Left cardiac atrium (tissue), 4 donors: ENCODE measurements at regions not wholly inside any gene's neighbourhood (a gene's known extent, or its start where the extent isn't known, plus 50 kb on each side); places are given as distances from the start of the nearest gene placed in this dataset.

Experiments
- ATAC-seq, 2 donors: fragments of 200-7000 bp; cut with Tn5 transposase; one replicate each; pipeline ENCODE4 v1.9.1; 2020; ENCODE audit warnings: mild to moderate bottlenecking in 2 of 2, moderate library complexity in 2 of 2
- DNase-seq: peaks from one replicate; pipeline ENCODE4 v3.0.0-alpha.2; 2020
- intact Hi-C, 2 donors: fragments of 100-400 bp; cut with DNase I; formaldehyde crosslinking; loops; one replicate each; pipeline versions ENCODE4 v1.14.1 to v1.15.1; 2022 to 2023
- donor health status: DM: no; HTN: yes; CAD: no.
- donor health status: DM: no; HTN: yes; CAD: no; lungs with severe emphysema.
- donor health status: DM: yes; HTN: yes; CAD: no.
- donor health status: Dilated cardiomyopathy.

DNA sequence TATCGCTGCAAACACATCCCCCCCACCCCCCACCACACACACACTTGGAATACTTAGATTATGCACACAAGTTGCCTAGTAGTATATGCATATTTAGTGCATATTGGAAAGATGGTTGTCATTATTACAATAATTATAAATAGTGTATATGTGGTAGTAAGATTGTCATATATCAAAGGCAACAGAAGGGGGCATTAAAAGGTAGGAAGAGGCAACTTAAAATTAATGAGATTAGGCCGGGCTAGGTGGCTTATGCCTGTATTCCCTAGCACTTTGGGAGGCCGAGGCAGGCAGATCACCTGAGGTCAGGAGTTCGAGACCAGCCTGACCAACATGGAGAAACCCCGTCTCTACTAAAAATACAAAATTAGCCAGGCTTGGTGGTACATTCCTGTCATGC is 52.1 kb downstream of the GSC start:
- intact Hi-C loops, result no loop called here
- ATAC-seq (no peak), DNase-seq (no peak)

DNA sequence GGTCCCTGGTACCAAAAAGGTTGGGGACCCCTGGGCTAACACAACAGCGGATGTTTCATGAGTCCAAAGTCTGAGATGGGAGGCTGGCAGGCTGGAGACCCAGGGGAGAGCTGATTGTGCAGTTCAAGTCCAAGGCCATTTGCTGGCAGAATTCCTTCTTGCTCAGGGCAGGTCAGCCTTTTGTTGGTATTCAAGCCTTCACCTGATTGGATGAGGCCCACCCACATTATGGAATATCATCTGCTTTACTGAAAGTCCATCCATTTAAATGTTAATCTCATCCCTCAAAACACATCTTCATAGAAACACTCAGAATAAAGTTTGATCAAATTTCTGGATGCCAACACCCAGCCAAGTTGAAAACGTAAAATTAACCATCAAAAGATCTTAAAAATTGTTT is 52.9 kb downstream of the GSC start:
- no peak for ATAC-seq
- DNase-seq, result no peak
- intact Hi-C loops, result no loop called here

DNA sequence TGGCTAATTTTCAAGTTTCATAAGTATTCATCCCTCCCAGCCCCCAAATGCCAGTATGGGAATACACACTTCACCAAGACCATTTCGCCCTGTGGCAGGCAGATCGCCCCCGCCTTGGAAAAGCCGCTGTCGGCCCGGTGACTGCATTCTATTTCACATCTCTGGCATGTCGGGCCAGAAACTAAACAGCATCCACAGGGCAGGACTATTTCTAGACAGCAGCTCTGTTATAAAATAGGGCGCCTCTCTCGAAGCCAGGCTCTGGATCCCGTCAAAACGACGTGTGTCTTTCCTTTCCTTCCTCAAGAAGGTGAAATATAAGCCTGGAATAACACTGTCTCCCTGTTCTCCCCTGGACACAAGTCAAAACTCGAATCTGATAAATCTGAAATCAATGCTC is 56.8 kb downstream of the GSC start:
- DNase-seq, result no peak
- ATAC-seq, result no peak
- intact Hi-C loops, result no loop called here

DNA sequence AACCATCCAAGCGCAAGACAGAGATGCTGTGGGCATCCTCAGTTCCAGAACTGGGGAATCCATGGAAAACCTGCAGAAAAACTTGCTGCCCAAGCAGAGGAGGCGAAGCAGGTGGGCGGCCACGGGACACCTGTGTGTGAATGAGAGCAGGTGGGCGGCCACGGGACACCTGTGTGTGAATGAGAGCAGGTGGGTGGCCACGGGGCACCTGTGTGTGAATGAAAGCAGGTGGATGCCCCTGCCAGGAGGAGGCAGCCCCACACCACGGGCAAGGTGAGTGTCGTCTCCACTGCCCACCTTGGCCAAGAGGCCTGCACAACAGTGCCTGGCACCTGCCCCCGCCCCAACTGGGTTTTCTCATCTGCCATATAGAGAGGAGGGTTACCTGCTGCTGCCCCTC is 59.2 kb downstream of the GSC start:
- DNase-seq (no peak), ATAC-seq (no peak)
- intact Hi-C loops, result no loop called here

DNA sequence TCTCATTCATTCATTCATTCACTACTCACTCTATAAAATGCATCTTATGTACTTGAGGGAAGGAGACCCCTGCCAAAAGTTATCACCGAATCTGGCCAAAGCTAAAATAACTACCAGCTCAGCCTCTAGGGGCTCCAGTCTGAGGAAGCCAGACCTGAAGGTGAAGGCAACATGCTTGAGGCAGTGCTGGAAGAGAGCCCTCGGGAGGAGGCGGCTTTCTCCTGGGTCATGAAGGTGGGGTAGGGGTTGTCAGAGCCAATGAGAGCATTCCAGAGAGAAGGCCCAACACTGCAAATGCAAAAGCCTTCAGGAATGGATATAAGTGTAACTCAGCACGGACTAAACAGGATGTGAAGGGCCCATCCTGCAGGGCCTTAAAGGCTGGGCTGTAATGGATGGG is 62.4 kb downstream of the GSC start:
- ATAC-seq (no peak), DNase-seq (no peak)
- intact Hi-C loops, result no loop called here

DNA sequence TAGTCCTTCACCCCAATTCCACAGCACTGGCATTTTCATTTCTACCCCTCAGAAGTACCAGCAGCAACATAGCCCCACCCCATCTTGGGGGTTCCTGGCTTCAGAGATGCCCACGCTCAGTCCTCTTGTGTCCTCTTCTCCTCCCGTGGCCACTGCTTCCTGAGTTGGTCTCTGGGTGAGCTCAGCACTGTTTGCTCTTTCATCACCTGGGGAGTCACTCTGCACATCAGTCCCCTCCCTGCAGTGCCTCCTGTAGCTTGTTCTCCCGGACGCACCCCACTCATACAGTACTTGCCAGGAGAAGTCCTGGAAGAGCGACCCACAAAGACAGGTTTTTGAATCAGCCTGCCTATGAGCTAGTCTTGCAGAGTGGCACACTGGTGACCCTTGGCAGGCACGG is 63.8 kb downstream of the GSC start:
- no peak for DNase-seq
- ATAC-seq, result no peak
- intact Hi-C loops, result no loop called here

DNA sequence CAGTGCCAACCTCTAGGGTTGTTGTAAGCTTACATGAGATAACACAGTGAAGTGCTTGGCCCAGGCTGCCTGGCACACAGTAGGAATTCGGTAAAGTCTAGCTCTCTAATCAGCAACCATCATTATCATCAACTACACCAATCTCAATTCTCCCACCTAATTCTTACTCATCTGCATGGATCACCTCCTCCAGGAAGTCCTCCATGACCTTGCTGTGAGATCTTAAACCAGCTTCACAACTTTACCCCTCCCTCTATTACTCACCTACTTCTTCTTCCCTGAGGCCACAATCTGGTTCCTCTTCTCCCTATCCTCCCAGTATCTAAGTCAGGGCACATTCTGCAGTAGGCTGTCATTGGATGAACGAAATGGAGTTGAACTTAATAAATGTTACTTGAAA is 67.3 kb downstream of the GSC start:
- DNase-seq (no peak), ATAC-seq (no peak)
- intact Hi-C loops, result no loop called here

DNA sequence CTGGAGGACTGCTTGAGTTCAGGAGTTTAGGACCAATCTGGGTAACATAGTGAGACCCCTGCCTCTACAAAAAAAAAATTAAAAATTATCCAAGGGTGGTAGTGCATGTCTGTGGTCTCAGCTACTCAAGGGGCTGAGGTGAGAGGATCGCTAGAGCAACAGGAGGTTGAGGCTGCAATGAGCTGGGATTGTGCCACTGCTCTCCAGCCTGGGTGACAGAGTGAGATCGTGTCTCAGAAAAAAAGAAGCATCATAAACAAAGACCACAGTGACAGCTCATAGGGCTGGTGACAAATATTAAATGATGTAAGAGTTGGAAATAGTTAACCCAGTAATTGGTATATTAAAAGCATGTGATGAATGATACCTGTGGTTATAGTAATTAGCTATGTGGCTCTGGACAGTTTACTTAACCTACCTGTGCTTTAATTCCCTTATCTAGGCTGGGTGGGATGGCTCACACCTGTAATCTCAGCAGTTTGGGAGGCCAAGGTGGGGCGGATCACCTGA is 68.0 kb downstream of the GSC start:
- DNase-seq (no peak), ATAC-seq (no peak)
- intact Hi-C loops, result no loop called here

DNA sequence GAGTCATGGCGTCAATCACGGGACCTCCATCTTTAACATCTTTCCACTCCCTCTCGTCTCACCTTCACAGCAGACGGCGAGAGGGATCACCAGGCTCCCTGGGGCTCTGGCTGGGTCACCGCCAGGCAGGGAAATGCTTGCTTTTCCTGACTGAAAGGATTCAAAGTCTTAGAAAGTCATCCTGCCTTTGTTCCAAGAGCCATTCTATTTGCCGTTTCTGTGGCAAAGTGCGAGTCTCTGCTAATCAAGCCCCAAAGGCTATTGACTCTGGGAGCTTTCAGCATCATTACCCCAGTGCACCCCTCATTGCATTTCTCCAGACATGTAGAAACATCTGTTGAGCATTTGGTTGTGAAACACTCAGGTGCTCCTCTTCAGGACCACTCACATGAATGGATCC is 69.6 kb downstream of the GSC start:
- intact Hi-C loops, result no loop called here
- ATAC-seq (no peak), DNase-seq (no peak)

DNA sequence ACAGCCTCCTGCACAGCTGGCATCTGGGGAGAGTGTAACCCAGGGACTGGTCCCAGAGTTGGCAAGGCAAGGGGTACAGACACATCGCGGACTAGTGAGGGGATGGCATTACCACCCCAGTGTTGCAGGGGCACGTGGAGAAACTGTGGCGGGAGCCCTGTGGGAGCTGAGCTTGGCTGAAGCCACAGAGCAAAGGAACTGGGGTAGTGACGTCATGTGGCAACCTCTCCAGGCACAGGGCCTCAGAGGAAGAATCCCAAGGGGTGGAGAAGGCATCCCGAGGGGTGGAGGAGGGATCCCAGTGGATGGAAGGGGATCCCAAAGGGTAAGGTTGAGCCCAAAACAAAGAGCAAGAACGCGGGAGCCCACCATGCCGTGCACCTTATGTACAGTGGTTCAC is 70.1 kb downstream of the GSC start:
- intact Hi-C loops, result loop anchor here in 1 of 2 donors (10.0 kb wide), 1 partner anchor 395 kb away; no protein-coding TSS in a partner anchor
- DNase-seq (no peak), ATAC-seq (peak in 1 of 2 donors; percentile 59)

DNA sequence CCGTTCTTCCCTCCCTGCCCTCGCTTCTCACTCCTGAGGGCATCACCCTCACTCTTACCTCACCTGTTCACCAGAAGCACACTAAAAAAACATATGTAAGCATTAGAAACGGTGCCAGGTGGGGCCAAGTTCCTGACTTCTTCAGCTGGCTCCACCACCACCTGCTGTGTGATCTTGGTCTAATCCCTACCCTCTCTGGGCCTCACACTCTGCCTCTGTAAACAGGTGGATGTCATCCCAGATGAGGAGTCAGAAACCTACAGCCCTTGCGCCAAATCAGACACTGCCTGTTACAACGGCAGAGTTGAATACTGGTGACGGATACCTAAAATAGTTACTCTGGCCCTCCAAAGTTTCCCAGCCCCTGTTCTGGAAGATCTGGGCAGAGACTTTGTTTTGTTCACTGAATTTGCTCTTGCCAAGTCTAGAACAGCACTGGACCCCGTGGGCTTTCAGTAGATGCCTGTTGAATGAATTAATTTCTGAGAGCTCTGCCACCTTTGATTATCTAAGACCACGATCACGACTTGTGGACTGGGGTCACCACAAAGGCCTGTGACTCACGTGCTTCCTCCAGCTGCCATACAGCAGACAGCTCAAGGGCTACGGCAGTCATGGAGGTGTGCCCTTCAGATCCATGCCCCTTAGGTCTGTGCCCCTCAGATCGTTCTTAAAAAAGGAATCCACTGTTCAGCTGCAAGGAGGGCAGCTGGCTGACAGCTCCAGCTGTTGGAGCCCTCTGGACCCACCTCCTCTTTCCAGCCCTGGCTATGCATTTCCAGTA is 71.9 kb downstream of the GSC start:
- ATAC-seq, result no peak
- intact Hi-C loops, result loop anchor here in 1 of 2 donors (10.0 kb wide), 1 partner anchor 397 kb away; no protein-coding TSS in a partner anchor
- DNase-seq, result no peak

DNA sequence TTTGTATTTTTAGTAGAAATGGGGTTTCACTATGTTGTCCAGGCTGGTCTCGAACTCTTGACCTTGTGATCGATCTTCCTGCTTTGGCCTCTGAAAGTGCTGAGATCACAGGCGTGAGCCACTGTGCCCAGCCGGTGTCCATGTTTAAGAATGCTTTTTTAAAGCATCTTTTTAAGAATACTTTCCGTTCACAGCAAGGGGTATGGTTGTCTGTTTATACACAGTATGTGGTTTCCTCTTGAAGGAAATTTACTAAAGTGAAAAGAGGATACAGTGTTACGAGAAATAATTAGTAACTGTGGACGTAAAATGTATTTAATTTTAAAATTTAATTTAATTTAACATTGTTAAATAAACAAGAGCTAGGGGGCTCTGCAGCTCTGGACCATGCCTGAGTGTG is 73.4 kb downstream of the GSC start:
- intact Hi-C loops, result loop anchor here in 1 of 2 donors (10.0 kb wide), 1 partner anchor 398 kb away; no protein-coding TSS in a partner anchor
- DNase-seq (no peak), ATAC-seq (no peak)

DNA sequence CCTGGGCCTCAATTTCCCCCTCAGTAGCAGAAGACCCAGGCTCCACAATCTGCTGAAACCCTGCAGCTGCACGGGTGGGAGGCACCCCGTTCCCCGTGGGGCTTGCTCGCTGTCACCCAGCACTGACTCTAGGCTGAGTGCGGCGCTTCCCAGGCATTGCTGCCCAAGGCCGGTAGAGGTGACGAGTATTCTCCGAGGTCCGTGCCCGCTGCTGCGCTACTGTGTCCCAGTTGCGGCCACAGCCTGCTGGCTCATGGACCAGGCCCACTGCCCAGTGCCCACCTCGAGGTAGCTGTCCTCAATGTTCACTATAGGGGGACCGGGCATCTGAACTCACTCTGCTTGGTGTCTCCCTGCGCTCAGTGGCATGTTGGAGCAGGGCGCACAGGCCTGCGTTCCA is 74.7 kb downstream of the GSC start:
- ATAC-seq, result no peak
- DNase-seq, result no peak
- intact Hi-C loops, result loop anchor here in 1 of 2 donors (10.0 kb wide), 1 partner anchor 400 kb away; no protein-coding TSS in a partner anchor

DNA sequence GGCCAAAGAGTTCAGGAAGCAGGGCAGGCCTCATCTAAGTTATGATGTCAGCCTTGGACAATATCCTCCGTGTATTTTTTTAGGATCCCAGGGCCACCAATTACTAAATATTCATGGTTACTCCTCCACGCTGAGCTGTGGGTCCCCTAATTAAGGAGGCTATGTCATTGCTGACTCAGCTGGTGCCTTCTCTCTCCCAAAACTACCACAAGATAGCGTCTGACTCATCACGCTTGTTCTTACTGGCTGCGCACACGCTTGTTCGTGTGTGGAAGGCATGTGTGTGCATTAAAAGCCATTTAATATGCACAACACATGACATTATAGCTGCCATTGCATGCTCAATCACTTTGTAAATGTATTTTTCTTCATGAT is 78.3 kb downstream of the GSC start:
- DNase-seq, result no peak
- peak in 1 of 2 donors; percentile 33 for ATAC-seq
- intact Hi-C loops, result loop anchor here in 1 of 2 donors (10.0 kb wide), 1 partner anchor 403 kb away; no protein-coding TSS in a partner anchor

DNA sequence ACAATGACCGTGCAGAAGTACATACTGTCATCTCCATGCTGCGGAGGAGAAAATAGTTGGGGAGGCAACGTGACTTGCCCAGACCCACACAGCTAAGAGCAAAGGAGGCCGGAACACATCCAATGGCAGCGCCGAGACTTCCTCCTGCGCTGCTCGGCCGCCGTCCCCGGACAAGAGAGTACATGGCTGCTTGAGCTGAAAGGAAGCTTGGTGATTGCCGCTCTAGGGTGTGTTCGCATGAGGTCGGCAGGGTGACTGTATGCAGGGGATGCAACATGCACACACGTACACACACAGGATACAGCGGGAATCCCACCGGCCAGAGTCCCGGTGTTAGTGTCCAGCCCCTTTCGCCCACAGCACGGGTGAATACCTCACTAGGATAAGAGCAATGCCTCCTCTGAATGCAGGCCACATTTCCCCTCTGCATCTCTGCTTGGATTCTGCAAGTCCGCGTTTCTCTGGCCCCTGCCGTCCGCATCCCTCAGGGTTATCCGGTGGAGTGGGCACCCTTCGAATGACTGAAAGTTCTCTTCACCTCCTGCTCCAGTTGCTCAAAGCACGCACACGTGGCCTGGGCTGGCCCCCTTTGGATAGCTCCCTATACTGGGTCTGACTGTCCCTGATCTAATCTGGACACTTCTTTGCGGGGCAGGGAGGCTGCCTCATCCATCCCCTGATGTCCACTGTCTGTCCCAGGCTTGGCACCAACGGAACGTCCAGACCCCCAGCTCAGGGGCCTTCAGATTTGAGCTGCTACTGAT is 78.8 kb downstream of the GSC start:
- DNase-seq (no peak), ATAC-seq (no peak)
- intact Hi-C loops, result loop anchor here in 1 of 2 donors (10.0 kb wide), 1 partner anchor 404 kb away; no protein-coding TSS in a partner anchor

DNA sequence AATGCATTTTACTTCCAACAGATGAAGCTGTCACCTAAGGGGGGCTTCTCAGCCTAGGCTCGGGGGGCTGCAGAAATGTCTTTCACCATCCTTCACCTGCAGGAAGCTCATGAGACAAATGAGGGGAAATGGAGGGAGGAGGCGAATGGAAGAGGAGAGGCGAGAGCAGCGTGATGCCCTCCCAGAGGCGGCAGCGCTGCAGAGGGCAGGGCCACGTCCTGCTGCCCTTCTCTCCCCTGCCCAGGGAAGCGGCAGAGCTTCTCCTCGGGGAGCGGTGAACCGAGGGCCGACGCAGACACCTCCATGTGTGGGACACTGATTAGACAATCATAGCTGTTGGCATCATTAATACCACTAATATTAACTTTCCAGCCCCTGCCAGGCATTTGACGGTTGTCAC is 78.3 kb downstream of the SERPINA3 start:
- DNase-seq (no peak), ATAC-seq (no peak)
- intact Hi-C loops, result loop anchor here in 1 of 2 donors (10.0 kb wide), 1 partner anchor 404 kb away; no protein-coding TSS in a partner anchor

DNA sequence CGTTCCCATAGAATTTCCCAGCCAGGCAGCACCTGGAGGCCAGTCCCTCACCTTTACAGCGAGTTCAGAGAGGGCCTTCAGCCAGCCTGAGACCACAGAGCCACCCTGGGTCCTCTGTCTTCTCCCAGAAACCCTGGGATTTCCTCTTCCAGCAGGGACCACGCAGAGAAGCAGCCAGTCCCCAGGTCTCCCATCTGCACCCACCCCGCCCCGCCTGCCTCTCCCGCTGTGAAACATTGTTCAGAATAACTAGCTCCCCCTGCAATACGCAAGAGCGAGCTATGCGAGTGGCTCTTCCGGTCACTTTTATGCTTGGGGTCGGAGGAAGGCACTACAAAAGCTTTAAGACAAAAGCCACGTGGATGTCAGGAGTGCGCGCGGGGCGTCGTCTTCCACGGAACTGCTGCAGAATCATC is 77.8 kb downstream of the SERPINA3 start:
- no peak for DNase-seq
- intact Hi-C loops, result loop anchor here (2.0 to 10.0 kb wide), 4 partner anchors 405 to 1302 kb away; no protein-coding TSS in a partner anchor
- no peak for ATAC-seq

DNA sequence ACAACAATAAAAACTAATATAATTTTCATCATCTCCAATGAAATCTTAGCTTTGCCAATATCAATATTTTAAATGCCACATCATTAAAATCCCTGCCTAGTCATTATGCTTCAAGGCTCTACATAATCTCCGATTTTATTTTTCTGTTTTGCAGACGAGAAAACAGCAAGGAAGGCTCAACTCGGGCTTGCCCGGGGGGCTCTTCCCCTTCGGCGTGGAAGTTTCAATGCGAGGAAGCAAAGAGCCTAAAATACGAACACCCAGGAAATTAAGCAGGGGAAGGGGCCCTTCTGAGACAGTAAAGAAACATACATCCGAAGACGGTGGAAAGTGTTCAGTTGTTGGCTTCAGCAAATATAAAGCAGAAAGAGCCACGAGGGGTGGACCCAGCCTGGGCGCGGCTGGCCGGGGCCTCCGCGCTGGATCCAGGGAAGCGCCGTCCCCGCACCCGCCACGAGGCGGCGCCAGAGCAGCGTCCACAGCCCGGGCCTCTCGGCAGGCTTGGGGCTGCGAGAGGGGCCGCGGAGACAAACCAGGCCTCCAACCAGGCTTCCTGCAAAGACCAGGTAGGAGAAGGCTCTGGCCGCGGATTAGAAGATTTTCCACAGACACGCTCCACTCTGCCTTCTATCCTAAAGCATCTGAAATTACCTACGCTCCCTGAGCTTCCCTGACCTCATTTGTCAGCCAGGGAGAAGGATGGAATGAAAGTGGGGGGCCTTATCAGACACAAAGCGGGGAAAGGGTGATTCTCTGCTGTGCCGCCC is 77.2 kb downstream of the SERPINA3 start:
- intact Hi-C loops, result loop anchor here in 1 of 2 donors (2.0 to 5.0 kb wide), 3 partner anchors 413 to 1303 kb away; no protein-coding TSS in a partner anchor
- DNase-seq (peak; percentile 56), ATAC-seq (peak; percentile 94 to 95)

DNA sequence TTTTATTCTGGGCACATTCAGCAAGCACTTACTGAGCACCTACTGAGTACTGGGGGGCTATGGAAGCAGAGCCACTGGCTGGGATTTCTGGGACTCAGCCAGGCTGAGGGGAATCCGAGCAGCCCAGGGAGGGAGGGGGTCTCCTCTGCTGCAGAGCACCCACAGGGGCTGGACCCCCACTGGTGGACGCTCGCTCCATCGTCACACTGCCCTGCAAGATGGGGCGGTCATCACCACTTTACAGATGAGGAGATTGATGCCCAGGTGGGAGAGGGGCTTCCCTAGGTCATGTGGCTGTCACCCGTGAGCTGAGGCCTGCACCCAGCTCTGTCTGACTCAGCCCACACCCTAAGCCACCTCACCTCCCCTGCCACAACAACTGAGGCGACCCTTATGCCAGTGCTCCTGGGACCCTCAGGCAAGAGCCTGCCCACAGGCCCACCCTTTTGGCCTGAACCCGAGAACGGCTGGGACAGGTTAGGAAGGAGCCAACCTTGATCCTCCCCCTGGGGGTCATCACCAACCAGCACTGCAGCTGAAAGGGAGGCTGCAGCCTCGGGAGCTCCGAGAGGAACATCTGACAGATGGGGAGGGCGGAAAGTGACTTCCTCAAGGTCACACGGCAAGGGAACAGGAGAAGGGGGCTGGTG is 74.4 kb downstream of the SERPINA3 start:
- intact Hi-C loops, result loop anchor here in 1 of 2 donors (5.0 kb wide), 2 partner anchors 416 to 1306 kb away; no protein-coding TSS in a partner anchor
- DNase-seq, result no peak

More for the DNA sequence above, 74.4 kb downstream of the SERPINA3 start:
- ATAC-seq, result no peak
